A549 (cell line): ENCODE measurements at regions not wholly inside any gene's neighbourhood (a gene's known extent, or its start where the extent isn't known, plus 50 kb on each side); places are given as distances from the start of the nearest gene placed in this dataset.

Experiments
- ATAC-seq, 2 experiments: fragments of 200-7000 bp in 1 of 2; fragments of >200 bp in 1 of 2; cut with Nextera tagmentation in 1 of 2; cut with Tn5 transposase in 1 of 2; 3 replicates each; pipeline versions ENCODE4 v1.8.0 to v1.9.1; 2018 to 2020; ENCODE audit warnings: mild to moderate bottlenecking in 1 of 2, moderate library complexity in 1 of 2
- CTCF ChIA-PET: fragments of 300-600 bp; sonication (Branson Sonifier 250); formaldehyde crosslinking; extraction: SDS; loops from one replicate; lab custom pipeline; 2021; ENCODE audit warnings: antibody characterized with exemption, inconsistent platforms; lab: Yijun Ruan, JAX
- POLR2A ChIA-PET: fragments of 350-600 bp; formaldehyde crosslinking; extraction: SDS; loops from one replicate; lab custom pipeline; 2021; ENCODE audit warnings: antibody characterized with exemption, inconsistent platforms; lab: Yijun Ruan, JAX
- DNase-seq, 2 experiments: peaks; one replicate each; pipeline versions ENCODE4 v3.0.0 to v3.0.0-alpha.2; 2011 to 2016; ENCODE audit warnings: low read depth in 1 of 2, low spot score in 1 of 2
- FAIRE-seq: peaks from 2 replicates; lab custom pipeline; 2011; peaks lifted over from hg19 to GRCh38; lab: Jason Lieb, UNC
- H3K27ac ChIP-seq, 2 experiments: fragments of >200 bp; sonication (Bioruptor Twin); formaldehyde crosslinking; 3 replicates each; pipeline ENCODE4 v1.5.1; 2016 to 2017
- H3K4me1 ChIP-seq: fragments of >200 bp; sonication (Bioruptor Twin); formaldehyde crosslinking; 3 replicates; pipeline ENCODE4 v1.6.1; 2016
- H3K4me2 ChIP-seq: fragments of >200 bp; sonication (Bioruptor Twin); formaldehyde crosslinking; 3 replicates; pipeline ENCODE4 v1.6.1; 2016
- H3K4me3 ChIP-seq: fragments of >200 bp; sonication (Bioruptor Twin); formaldehyde crosslinking; 3 replicates; pipeline ENCODE4 v1.5.1; 2016
- H3K9me3 ChIP-seq: fragments of >200 bp; sonication (Bioruptor Twin); formaldehyde crosslinking; 3 replicates; pipeline ENCODE4 v1.6.1; 2016
- ATOH8 ChIP-seq: fragments of 250-450 bp; sonication (Bioruptor Pico); IDR thresholded peaks from 2 replicates; pipeline ENCODE4 v1.5.0; 2020; ENCODE audit warnings: low read depth, mild to moderate bottlenecking, moderate library complexity
- BHLHE40 ChIP-seq: IDR thresholded peaks from 2 replicates; pipeline ENCODE4 v1.6.1; 2012; ENCODE audit warnings: low read depth, low read length, inconsistent platforms
- CBX2 ChIP-seq: fragments of 200-600 bp; sonication (generic); IDR thresholded peaks from 2 replicates; pipeline ENCODE4 v1.6.1; 2016; ENCODE audit warnings: low read depth, mild to moderate bottlenecking, borderline replicate concordance
- CBX8 ChIP-seq: fragments of 200-600 bp; sonication (generic); IDR thresholded peaks from 2 replicates; pipeline ENCODE4 v1.6.1; 2016
- CEBPB ChIP-seq, 2 experiments: fragments of >200 bp in 1 of 2; sonication (Bioruptor Twin) in 1 of 2; formaldehyde crosslinking in 1 of 2; IDR thresholded peaks; 2 replicates each; pipeline ENCODE4 v1.6.1; 2012 to 2016
- CTCF ChIP-seq: fragments of >200 bp; sonication (Bioruptor Twin); formaldehyde crosslinking; IDR thresholded peaks from 3 replicates; pipeline ENCODE4 v1.5.1; 2016
- HES2 ChIP-seq: fragments of >200 bp; sonication (Bioruptor Twin); formaldehyde crosslinking; IDR thresholded peaks from 2 replicates; pipeline ENCODE4 v1.6.1; 2016
- HOXA7 ChIP-seq: fragments of 250-450 bp; sonication (Bioruptor Pico); IDR thresholded peaks from 2 replicates; pipeline ENCODE4 v1.5.0; 2020; ENCODE audit warnings: mild to moderate bottlenecking, moderate library complexity
- HOXB5 ChIP-seq: fragments of 250-450 bp; sonication (Bioruptor Pico); IDR thresholded peaks from 2 replicates; pipeline ENCODE4 v1.5.0; 2020; ENCODE audit warnings: mild to moderate bottlenecking, moderate library complexity
- JUN ChIP-seq, 2 experiments: fragments of >200 bp; sonication (Bioruptor Twin); formaldehyde crosslinking; IDR thresholded peaks; 2 replicates in 1 of 2; 3 replicates in 1 of 2; pipeline ENCODE4 v1.6.1; 2016 to 2017
- JUNB ChIP-seq: fragments of >200 bp; sonication (Bioruptor Twin); formaldehyde crosslinking; IDR thresholded peaks from 2 replicates; pipeline ENCODE4 v1.6.1; 2016
- KDM1A ChIP-seq: fragments of 200-600 bp; sonication (generic); IDR thresholded peaks from 2 replicates; pipeline ENCODE4 v1.6.1; 2016; ENCODE audit warnings: low read depth, mild to moderate bottlenecking
- KDM5A ChIP-seq: fragments of 200-600 bp; sonication (generic); IDR thresholded peaks from 2 replicates; pipeline ENCODE4 v1.6.1; 2016; ENCODE audit warnings: antibody characterized with exemption, mild to moderate bottlenecking
- NPAS2 ChIP-seq: fragments of 250-450 bp; sonication (Bioruptor Pico); IDR thresholded peaks from 2 replicates; pipeline ENCODE4 v1.8.0; 2022; ENCODE audit warnings: mild to moderate bottlenecking, moderate library complexity, borderline replicate concordance
- NR3C1 ChIP-seq: fragments of >200 bp; sonication (Bioruptor Twin); formaldehyde crosslinking; IDR thresholded peaks from 3 replicates; pipeline ENCODE4 v1.6.1; 2017
- POLR2A ChIP-seq: IDR thresholded peaks from 2 replicates; pipeline ENCODE4 v1.6.1; 2012; ENCODE audit warnings: mild to moderate bottlenecking, low read length
- REST ChIP-seq: fragments of 200-600 bp; sonication (generic); IDR thresholded peaks from 2 replicates; pipeline ENCODE4 v1.6.1; 2016; ENCODE audit warnings: antibody characterized with exemption, mild to moderate bottlenecking, moderate library complexity
- RFX5 ChIP-seq: fragments of 450-650 bp; IDR thresholded peaks from 2 replicates; pipeline ENCODE4 v1.7.1; 2014; ENCODE audit warnings: antibody characterized with exemption, mild to moderate bottlenecking, moderate library complexity
- RNF2 ChIP-seq: fragments of 200-600 bp; sonication (generic); IDR thresholded peaks from 2 replicates; pipeline ENCODE4 v1.6.1; 2016; ENCODE audit warnings: low read depth, mild to moderate bottlenecking, antibody characterized with exemption, moderate library complexity, borderline replicate concordance
- SMC3 ChIP-seq: fragments of >200 bp; sonication (Bioruptor Twin); formaldehyde crosslinking; IDR thresholded peaks from 3 replicates; pipeline ENCODE4 v1.6.1; 2018; ENCODE audit warnings: inconsistent platforms
- TP53 ChIP-seq: fragments of 250-450 bp; sonication (Bioruptor Pico); IDR thresholded peaks from 2 replicates; pipeline ENCODE4 v1.5.0; 2021; ENCODE audit warnings: mild to moderate bottlenecking, moderate library complexity
- ZC3H11A ChIP-seq: fragments of 450-650 bp; IDR thresholded peaks from 2 replicates; pipeline ENCODE4 v1.6.1; 2014; ENCODE audit warnings: antibody characterized with exemption, mild to moderate bottlenecking
- ZSCAN20 ChIP-seq: fragments of 250-450 bp; sonication (Bioruptor Pico); IDR thresholded peaks from 2 replicates; pipeline ENCODE4 v1.8.0; 2022; ENCODE audit warnings: mild to moderate bottlenecking, moderate library complexity
- WGBS: methylation state at CpG from one replicate; pipeline ENCODE4 v1.1.6; 2017; ENCODE audit errors: missing lambda C conversion rate; 5-methylcytosine and 5-hydroxymethylcytosine counted together

GRCh38 chr1:245036102-245036501 lies 118.7 kb upstream of the KIF26B start:
- Histone ChIP-seq H3K4me2 (no peak overlapping the region), H3K4me3 (no peak overlapping the region), H3K27ac (no peak overlapping the region), H3K9me3 (peaks cover 8% of the 10 kb centered on the region; the same call in 1 of the 3 replicates), H3K4me1 (no peaks in the 10 kb centered on the region)
- DNase-seq: no peak
- no peak for ATAC-seq
- POLR2A ChIA-PET: no interaction called here
- FAIRE-seq: no peak
- 98% methylated on average over 1 of the region's 1 CpG for WGBS
- TF ChIP-seq ATOH8 (CRISPR knock-in tag): no peak
- TF ChIP-seq CTCF: no peak
- TF ChIP-seq POLR2A: no peak
- no peak for TF ChIP-seq JUNB
- no peak for TF ChIP-seq RNF2
- no peak for TF ChIP-seq JUN (IDR thresholded peaks at IDR 0.05)
- TF ChIP-seq REST: no peak
- CTCF ChIA-PET: no interaction called here

GRCh38 chr1:245031041-245031440 lies 123.7 kb upstream of the KIF26B start:
- Histone ChIP-seq H3K27ac (no peak overlapping the region), H3K9me3 (no peaks in the 10 kb centered on the region)
- WGBS: 80% methylated on average over 3 of the region's 3 CpGs
- FAIRE-seq: no peak
- POLR2A ChIA-PET: no interaction called here
- TF ChIP-seq TP53 (CRISPR knock-in tag) (no peak), ZC3H11A (no peak), JUN (IDR thresholded peaks at IDR 0.05) (no peak), NPAS2 (CRISPR knock-in tag) (no peak), HES2 (no peak), NR3C1 (no peak), ZSCAN20 (no peak), BHLHE40 (no peak), HOXA7 (no peak), CBX2 (no peak), CBX8 (no peak), KDM1A (no peak), RFX5 (no peak)
- TF ChIP-seq, all 56 proteins: peak for 0
- CTCF ChIA-PET: interaction anchor here (4.7 kb wide), 1 partner anchor 12 kb away, joined by 37 read pairs; no protein-coding TSS in a partner anchor
- Histone ChIP-seq H3K4me2 (no peak overlapping the region), H3K4me1 (no peaks in the 10 kb centered on the region), H3K4me3 (no peak overlapping the region)
- no peak for DNase-seq
- no peak for ATAC-seq

- Histone ChIP-seq H3K4me2 (no peak overlapping the region), H3K9me3 (no peaks in the 10 kb centered on the region), H3K4me3 (no peak overlapping the region), H3K27ac (no peak overlapping the region), H3K4me1 (no peaks in the 10 kb centered on the region)
- DNase-seq (no peak), FAIRE-seq (peak; percentile 76), ATAC-seq (no peak)
- ChIA-PET CTCF (interaction anchor here (0.7 kb wide), 1 partner anchor 31 kb away, joined by 3 read pairs; no protein-coding TSS in a partner anchor), POLR2A (no interaction called here)
- 88% methylated on average over 3 of the region's 3 CpGs for WGBS
- TF ChIP-seq KDM5A (no peak), CEBPB (IDR thresholded peaks at IDR 0.05) (0 out of 4 replicates have a peak, but pooled peaks of 1 of the 2 experiments have one; percentile 15), SMC3 (no peak), HOXB5 (CRISPR knock-in tag) (no peak), POLR2A (no peak)
Measured at GRCh38 chr1:245026247-245026646, 128.5 kb upstream of the KIF26B start.
